Esophagus squamous epithelium (tissue), 4 donors: ENCODE measurements at regions not wholly inside any gene's neighbourhood (a gene's known extent, or its start where the extent isn't known, plus 50 kb on each side); places are given as distances from the start of the nearest gene placed in this dataset.

Experiments
- CTCF ChIP-seq, 6 experiments: fragments of 450-650 bp in 4 of 6; fragments of 200-600 bp in 2 of 6; sonication (generic) in 2 of 6; IDR thresholded peaks; one replicate each; pipeline ENCODE4 v1.5.1; 2016 to 2019; ENCODE audit warnings: antibody characterized with exemption in 6 of 6, mild to moderate bottlenecking in 4 of 6, moderate library complexity in 4 of 6
- POLR2A ChIP-seq, 4 donors: fragments of 450-650 bp; IDR thresholded peaks; one replicate each; pipeline ENCODE4 v1.6.1; 2017; ENCODE audit warnings: antibody characterized with exemption in 4 of 4, mild to moderate bottlenecking in 4 of 4, moderate library complexity in 3 of 4

- no peak for TF ChIP-seq POLR2A (IDR thresholded peaks at IDR 0.05)
- TF ChIP-seq CTCF (IDR thresholded peaks at IDR 0.05), result no peak
These were observed 60.5 kb upstream of the MLIP start for GRCh38 chr6:54050750-54051149.
